Right atrium auricular region (tissue), 2 donors: ENCODE measurements at regions not wholly inside any gene's neighbourhood (a gene's known extent, or its start where the extent isn't known, plus 50 kb on each side); places are given as distances from the start of the nearest gene placed in this dataset.
"Not testable (repeated sequence)": the region's sequence is repeated elsewhere in the genome, so short reads cannot be mapped to it uniquely, and the experiment has no call there.

Source experiments
- DNase-seq: peaks from one replicate; pipeline ENCODE4 v3.0.0-alpha.2; 2019; ENCODE audit warnings: low spot score
- H3K27ac ChIP-seq, 2 donors: fragments of 200-600 bp; sonication (generic); 1 replicate in 1 of 2; 2 replicates in 1 of 2; pipeline ENCODE4 v1.5.1; 2016 to 2019
- H3K27me3 ChIP-seq, 2 donors: fragments of 200-600 bp; sonication (generic); one replicate each; pipeline versions ENCODE4 v1.5.1 to v1.6.0; 2017 to 2019
- H3K36me3 ChIP-seq: fragments of 200-600 bp; sonication (generic); one replicate; pipeline ENCODE4 v1.5.1; 2016
- H3K4me1 ChIP-seq, 2 donors: fragments of 200-600 bp; sonication (generic); one replicate each; pipeline versions ENCODE4 v1.5.1 to v1.6.0; 2017 to 2019
- H3K4me3 ChIP-seq, 2 donors: fragments of 200-600 bp; sonication (generic); 1 replicate in 1 of 2; 2 replicates in 1 of 2; pipeline ENCODE4 v1.5.1; 2017 to 2019; ENCODE audit warnings: mild to moderate bottlenecking in 1 of 2, moderate library complexity in 1 of 2
- H3K9me3 ChIP-seq, 2 donors: fragments of 200-600 bp; sonication (generic); one replicate each; pipeline ENCODE4 v1.5.1; 2019
- CTCF ChIP-seq, 2 donors: fragments of 200-600 bp; sonication (generic); IDR thresholded peaks; one replicate each; pipeline ENCODE4 v1.5.1; 2019; ENCODE audit warnings: antibody characterized with exemption in 2 of 2

- H3K4me3 ChIP-seq = no peak overlapping the region
- H3K27me3 ChIP-seq = no peaks in the 10 kb centered on the region
- no peak for DNase-seq
- peaks cover 0 to 4% of the 10 kb centered on the region in 2 donors for H3K9me3 ChIP-seq
- no peak overlapping the region for H3K27ac ChIP-seq
- H3K4me1 ChIP-seq = no peaks in the 10 kb centered on the region
- no peak for TF ChIP-seq CTCF (IDR thresholded peaks at IDR 0.05)
- H3K36me3 ChIP-seq = no peaks in the 10 kb centered on the region
Observed at GRCh38 chr11:69587454-69588090, 53.4 kb upstream of the CCND1 start.

- Histone ChIP-seq H3K27ac (no peak overlapping the region), H3K9me3 (peaks cover 0 to 4% of the 10 kb centered on the region in 2 donors), H3K36me3 (no peaks in the 10 kb centered on the region), H3K4me1 (no peaks in the 10 kb centered on the region), H3K27me3 (no peaks in the 10 kb centered on the region), H3K4me3 (no peak overlapping the region)
- TF ChIP-seq CTCF (IDR thresholded peaks at IDR 0.05) = no peak
- no peak for DNase-seq
Observed at GRCh38 chr11:69588270-69588669, 52.7 kb upstream of the CCND1 start.

GRCh38 chr11:69590088-69590487 lies 50.9 kb upstream of the CCND1 start:
- H3K4me1 ChIP-seq, H3K27me3 ChIP-seq, H3K4me3 ChIP-seq, DNase-seq, H3K9me3 ChIP-seq, H3K36me3 ChIP-seq, H3K27ac ChIP-seq: not testable (repeated sequence)
